Left forelimb (tissue), 1 donor: ENCODE measurements at regions not wholly inside any gene's neighbourhood (a gene's known extent, or its start where the extent isn't known, plus 50 kb on each side); places are given as distances from the start of the nearest gene placed in this dataset.
A peak's percentile ranks its signal among the peaks of the same experiment; 100 is the strongest.
"Not testable (repeated sequence)": the region's sequence is repeated elsewhere in the genome, so short reads cannot be mapped to it uniquely, and the experiment has no call there.

Source experiments
- DNase-seq: peaks from one replicate; pipeline ENCODE4 v3.0.0-alpha.2; 2018; ENCODE audit warnings: low spot score

- DNase-seq: peak; percentile 54
Observed at GRCh38 chr2:91571239-91571923, 2879.9 kb downstream of the RPIA start.

- DNase-seq: not testable (repeated sequence)
Observed at GRCh38 chr2:91573018-91573417, 2881.5 kb downstream of the RPIA start.

- DNase-seq: not testable (repeated sequence)
Observed at GRCh38 chr2:91573755-91574154, 2882.3 kb downstream of the RPIA start.

- DNase-seq: not testable (repeated sequence)
Observed at GRCh38 chr2:91574255-91574654, 2882.8 kb downstream of the RPIA start.

GRCh38 chr2:91575701-91576100 lies 2884.2 kb downstream of the RPIA start:
- DNase-seq: not testable (repeated sequence)

- DNase-seq: not testable (repeated sequence)
Observed at GRCh38 chr2:91577406-91577805, 2885.9 kb downstream of the RPIA start.

- not testable (repeated sequence) for DNase-seq
Observed at GRCh38 chr2:91578678-91579077, 2887.2 kb downstream of the RPIA start.

- DNase-seq: not testable (repeated sequence)
Observed at GRCh38 chr2:91579555-91579954, 2888.1 kb downstream of the RPIA start.

GRCh38 chr2:91580043-91580442 lies 2888.6 kb downstream of the RPIA start:
- DNase-seq: not testable (repeated sequence)

GRCh38 chr2:91587098-91587497 lies 2895.6 kb downstream of the RPIA start:
- not testable (repeated sequence) for DNase-seq

- DNase-seq: not testable (repeated sequence)
Observed at GRCh38 chr2:91587908-91588535, 2896.5 kb downstream of the RPIA start.

GRCh38 chr2:91588782-91589223 lies 2897.3 kb downstream of the RPIA start:
- DNase-seq: not testable (repeated sequence)

- DNase-seq: not testable (repeated sequence)
Observed at GRCh38 chr2:91589454-91590328, 2898.2 kb downstream of the RPIA start.

GRCh38 chr2:91590381-91590780 lies 2898.9 kb downstream of the RPIA start:
- DNase-seq: not testable (repeated sequence)

- DNase-seq: not testable (repeated sequence)
Observed at GRCh38 chr2:91591066-91591465, 2899.6 kb downstream of the RPIA start.

- DNase-seq: not testable (repeated sequence)
Observed at GRCh38 chr2:91597436-91597835, 2906.0 kb downstream of the RPIA start.

- DNase-seq: not testable (repeated sequence)
Observed at GRCh38 chr2:91598519-91598918, 2907.0 kb downstream of the RPIA start.

GRCh38 chr2:91599000-91599399 lies 2907.5 kb downstream of the RPIA start:
- DNase-seq: not testable (repeated sequence)

- DNase-seq: not testable (repeated sequence)
Observed at GRCh38 chr2:91602860-91603259, 2911.4 kb downstream of the RPIA start.

GRCh38 chr2:91603996-91604395 lies 2912.5 kb downstream of the RPIA start:
- DNase-seq: not testable (repeated sequence)

GRCh38 chr2:91604629-91605028 lies 2913.2 kb downstream of the RPIA start:
- DNase-seq: not testable (repeated sequence)

- not testable (repeated sequence) for DNase-seq
Observed at GRCh38 chr2:91623739-91624138, 2932.3 kb downstream of the RPIA start.
